ENCODE measurements at regions not wholly inside any gene's neighbourhood (a gene's known extent, or its start where the extent isn't known, plus 50 kb on each side); places are given as distances from the start of the nearest gene placed in this dataset.
"Not testable (repeated sequence)": the region's sequence is repeated elsewhere in the genome, so short reads cannot be mapped to it uniquely, and the experiment has no call there.

DNA sequence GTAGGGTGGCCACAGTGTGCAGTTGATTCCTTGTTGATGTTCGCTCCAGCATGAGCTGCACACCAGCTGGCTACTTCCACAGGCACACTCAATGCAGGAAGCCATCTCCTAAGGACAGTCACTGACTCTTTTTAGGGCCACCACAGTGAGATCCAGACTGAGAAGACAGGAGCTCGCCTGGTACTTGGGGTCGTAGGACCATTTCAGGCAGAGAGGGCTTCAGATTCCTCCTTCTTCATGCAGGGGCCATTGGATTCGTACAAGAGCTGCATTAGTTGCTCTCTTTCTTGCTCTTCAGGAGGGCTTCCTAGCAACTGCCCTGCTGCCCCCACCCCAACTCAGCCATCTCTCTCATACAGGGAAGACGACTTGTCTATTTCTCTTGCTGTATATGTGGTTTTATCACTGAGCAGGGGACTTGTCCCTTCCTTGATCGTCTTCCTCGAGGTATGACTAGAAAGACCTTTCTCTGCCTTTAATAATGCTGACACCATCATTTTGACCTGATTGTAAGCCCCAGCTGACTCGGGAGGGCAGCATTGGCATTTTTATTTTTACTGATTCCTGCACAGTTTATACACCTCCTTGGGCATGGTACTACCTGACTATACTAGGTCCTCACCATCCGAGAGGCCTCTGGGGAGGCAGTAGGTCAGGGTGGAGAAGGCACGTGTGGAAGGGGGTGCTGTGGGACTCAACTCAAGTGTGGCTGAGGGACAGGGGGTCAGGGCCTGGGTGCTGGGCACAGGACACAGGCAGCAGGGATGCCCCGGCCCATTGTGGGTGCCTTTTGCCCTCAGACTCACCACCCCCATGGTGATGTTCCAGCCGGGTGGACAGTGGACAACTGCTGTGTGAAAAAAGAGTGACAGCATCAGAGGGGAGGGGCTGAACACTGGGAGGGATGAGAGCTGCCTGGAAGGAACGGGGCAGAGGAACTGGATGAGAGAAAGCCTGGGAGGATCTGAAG, 136.7 kb upstream of the ZNF746 start:
- no peak for DNase-seq
- POLR2A ChIA-PET = no interaction called here
- intact Hi-C loops (cut with micrococcal nuclease) = no loop called here
- Mint-ChIP-seq H3K4me3 (no peak overlapping the region), H3K27me3 (peaks cover 21% of the 10 kb centered on the region), H3K4me1 (no peaks in the 10 kb centered on the region), H3K9me3 (no peaks in the 10 kb centered on the region), H3K36me3 (ENCODE audit: low read depth) (no peaks in the 10 kb centered on the region), H3K27ac (no peak overlapping the region)
- CTCF ChIA-PET = no interaction called here
- ATAC-seq (ENCODE audit: low read depth) = no peak
- TF ChIP-seq, protein P1, sequence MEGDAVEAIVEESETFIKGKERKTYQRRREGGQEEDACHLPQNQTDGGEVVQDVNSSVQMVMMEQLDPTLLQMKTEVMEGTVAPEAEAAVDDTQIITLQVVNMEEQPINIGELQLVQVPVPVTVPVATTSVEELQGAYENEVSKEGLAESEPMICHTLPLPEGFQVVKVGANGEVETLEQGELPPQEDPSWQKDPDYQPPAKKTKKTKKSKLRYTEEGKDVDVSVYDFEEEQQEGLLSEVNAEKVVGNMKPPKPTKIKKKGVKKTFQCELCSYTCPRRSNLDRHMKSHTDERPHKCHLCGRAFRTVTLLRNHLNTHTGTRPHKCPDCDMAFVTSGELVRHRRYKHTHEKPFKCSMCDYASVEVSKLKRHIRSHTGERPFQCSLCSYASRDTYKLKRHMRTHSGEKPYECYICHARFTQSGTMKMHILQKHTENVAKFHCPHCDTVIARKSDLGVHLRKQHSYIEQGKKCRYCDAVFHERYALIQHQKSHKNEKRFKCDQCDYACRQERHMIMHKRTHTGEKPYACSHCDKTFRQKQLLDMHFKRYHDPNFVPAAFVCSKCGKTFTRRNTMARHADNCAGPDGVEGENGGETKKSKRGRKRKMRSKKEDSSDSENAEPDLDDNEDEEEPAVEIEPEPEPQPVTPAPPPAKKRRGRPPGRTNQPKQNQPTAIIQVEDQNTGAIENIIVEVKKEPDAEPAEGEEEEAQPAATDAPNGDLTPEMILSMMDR (IDR thresholded peaks at IDR 0.05) = no peak

DNA sequence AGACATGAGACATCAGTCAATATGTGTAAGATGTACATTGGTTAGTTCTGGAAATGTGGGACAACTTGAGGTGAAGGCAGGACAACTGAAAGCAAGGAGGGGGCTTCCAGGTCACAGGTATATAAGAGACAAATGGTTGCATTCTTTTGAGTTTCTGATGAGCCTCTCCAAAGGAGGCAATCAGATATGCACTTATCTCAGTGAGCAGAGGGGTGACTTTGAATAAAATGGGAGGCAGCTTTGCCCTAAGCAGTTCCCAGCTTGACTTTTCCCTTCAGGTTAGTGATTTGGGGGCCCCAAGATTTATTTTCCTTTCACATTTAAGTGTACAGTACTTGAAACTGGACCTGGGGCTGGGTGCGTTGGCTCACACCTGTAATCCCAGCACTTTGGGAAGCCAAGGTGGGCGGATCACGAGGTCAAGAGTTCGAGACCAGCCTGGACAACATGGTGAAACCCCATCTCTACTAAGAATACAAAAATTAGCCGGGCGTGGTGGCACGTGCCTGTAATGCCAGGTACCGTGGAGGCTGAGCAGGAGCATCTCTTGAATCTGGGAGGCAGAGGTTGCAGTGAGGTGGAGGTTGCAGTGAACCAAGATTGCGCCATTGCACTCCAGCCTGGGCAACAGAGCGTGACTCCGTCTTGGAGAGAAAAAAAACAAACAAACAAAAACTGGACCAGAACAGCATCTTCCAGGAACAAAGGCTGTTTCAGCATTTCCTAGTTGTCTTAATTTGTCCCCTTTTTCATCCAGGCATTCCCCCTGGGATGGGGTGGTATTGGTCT, 130.9 kb upstream of the ZNF746 start:
- H3K27me3 Mint-ChIP-seq; CTCF ChIA-PET; H3K4me3 Mint-ChIP-seq; H3K9me3 Mint-ChIP-seq; H3K4me1 Mint-ChIP-seq; ATAC-seq (ENCODE audit: low read depth); POLR2A ChIA-PET; DNase-seq; H3K27ac Mint-ChIP-seq; H3K36me3 Mint-ChIP-seq (ENCODE audit: low read depth): not testable (repeated sequence)
- intact Hi-C loops (cut with micrococcal nuclease) = loop anchor here (10.0 kb wide), 4 partner anchors 314 to 1456 kb away; partner anchors contain the start of genes AGAP3, CUL1, FASTK and TMUB1

DNA sequence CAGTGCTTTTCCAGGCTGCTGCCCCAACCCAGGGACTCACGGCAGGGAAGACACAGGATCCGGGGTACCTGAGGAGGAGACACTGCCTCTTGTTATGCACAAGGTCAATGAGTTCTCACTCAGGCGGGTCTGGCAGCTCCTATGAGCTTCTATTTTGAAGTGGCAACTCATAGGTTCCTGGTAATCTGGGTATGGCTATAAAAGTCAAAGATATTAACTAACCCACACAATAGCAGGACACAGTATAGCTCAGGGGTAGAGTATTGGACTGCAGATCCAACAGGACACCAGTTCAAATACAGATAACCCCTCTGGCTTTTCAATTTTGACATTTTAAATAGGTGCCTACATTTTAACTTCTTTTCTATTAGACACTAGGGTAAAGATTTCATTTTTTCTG, 130.3 kb upstream of the ZNF746 start:
- Mint-ChIP-seq H3K36me3 (ENCODE audit: low read depth) (peaks cover 5% of the 10 kb centered on the region), H3K27me3 (peaks cover 5% of the 10 kb centered on the region), H3K4me3 (no peak overlapping the region), H3K27ac (no peak overlapping the region), H3K9me3 (no peaks in the 10 kb centered on the region), H3K4me1 (peaks cover 15% of the 10 kb centered on the region)
- no peak for ATAC-seq (ENCODE audit: low read depth)
- ChIA-PET POLR2A (no interaction called here), CTCF (no interaction called here)
- DNase-seq = no peak
- intact Hi-C loops (cut with micrococcal nuclease) = loop anchor here (10.0 kb wide), 4 partner anchors 313 to 1457 kb away; partner anchors contain the start of genes AGAP3, CUL1, FASTK and TMUB1
- TF ChIP-seq, protein P1 (IDR thresholded peaks at IDR 0.05) = no peak

- TF ChIP-seq, protein P1 (IDR thresholded peaks at IDR 0.05) = no peak
- intact Hi-C loops (cut with micrococcal nuclease) = loop anchor here (10.0 kb wide), 4 partner anchors 312 to 1458 kb away; partner anchors contain the start of genes AGAP3, CUL1, FASTK and TMUB1
- CTCF ChIA-PET = interaction anchor here (1.4 kb wide), 1 partner anchor 11 kb away, joined by 4 read pairs; no protein-coding TSS in a partner anchor
- POLR2A ChIA-PET = no interaction called here
- Mint-ChIP-seq H3K27ac (no peak overlapping the region), H3K4me1 (peaks cover 25% of the 10 kb centered on the region), H3K4me3 (no peak overlapping the region), H3K9me3 (no peaks in the 10 kb centered on the region), H3K27me3 (peaks cover 5% of the 10 kb centered on the region), H3K36me3 (ENCODE audit: low read depth) (peaks cover 7% of the 10 kb centered on the region)
- ATAC-seq (ENCODE audit: low read depth) = no peak
- no peak for DNase-seq
Measured at GRCh38 chr7:149626972-149627371, 129.4 kb upstream of the ZNF746 start.

- intact Hi-C loops (cut with micrococcal nuclease) = loop anchor here (1.0 to 10.0 kb wide), 5 partner anchors 311 to 1459 kb away; partner anchors contain the start of genes AGAP3, CUL1, FASTK and TMUB1
- POLR2A ChIA-PET = interaction anchor here (1.1 kb wide), 1 partner anchor 144 kb away, joined by 7 read pairs; no protein-coding TSS in a partner anchor
- TF ChIP-seq, protein P1 (IDR thresholded peaks at IDR 0.05) = no peak
- CTCF ChIA-PET = interaction anchor here (0.7 to 2.3 kb wide), 5 partner anchors 12 to 560 kb away, joined by 3 to 9 read pairs (median 3); partner anchors contain the start of gene ZNF777
- H3K36me3 Mint-ChIP-seq (ENCODE audit: low read depth) = peaks cover 13% of the 10 kb centered on the region
- DNase-seq (no peak), ATAC-seq (ENCODE audit: low read depth) (no peak)
- H3K9me3 Mint-ChIP-seq = no peaks in the 10 kb centered on the region
- no peak overlapping the region for H3K27ac Mint-ChIP-seq
- H3K27me3 Mint-ChIP-seq = peaks cover 5% of the 10 kb centered on the region
- peaks cover 35% of the 10 kb centered on the region for H3K4me1 Mint-ChIP-seq
- H3K4me3 Mint-ChIP-seq = no peak overlapping the region
Measured at GRCh38 chr7:149625947-149626392, 128.4 kb upstream of the ZNF746 start.
